SK-N-SH (cell line): ENCODE measurements at regions not wholly inside any gene's neighbourhood (a gene's known extent, or its start where the extent isn't known, plus 50 kb on each side); places are given as distances from the start of the nearest gene placed in this dataset.

Experiments
- CTCF ChIA-PET: fragments of 300-600, 350-600 bp; formaldehyde crosslinking; extraction: SDS; loops from one replicate; lab custom pipeline; 2021; lab: Yijun Ruan, JAX
- POLR2A ChIA-PET: fragments of 350-600 bp; sonication (Branson Sonifier 250); formaldehyde crosslinking; extraction: SDS; loops from one replicate; lab custom pipeline; 2020; ENCODE audit warnings: antibody characterized with exemption, inconsistent platforms; lab: Yijun Ruan, JAX
- DNase-seq: peaks from one replicate; pipeline ENCODE4 v3.0.0; 2012
- H2AFZ ChIP-seq: fragments of 200-600 bp; sonication (generic); 2 replicates; pipeline ENCODE4 v1.8.1; 2016; ENCODE audit warnings: antibody characterized with exemption, mild to moderate bottlenecking, low read depth
- H3F3A ChIP-seq: fragments of 200-600 bp; sonication (generic); replicated peaks from 2 replicates; pipeline ENCODE3; 2016; ENCODE audit warnings: antibody characterized with exemption, mild to moderate bottlenecking; ENCODE audit not compliant: insufficient read depth
- H3K27ac ChIP-seq, 2 experiments: fragments of 200-500 bp in 1 of 2; fragments of 200-600 bp in 1 of 2; sonication (Bioruptor generic) in 1 of 2; sonication (generic), shearing (Covaris generic) in 1 of 2; 2 replicates each; pipeline versions ENCODE4 v1.5.1 to v1.6.1; 2014 to 2016; ENCODE audit warnings: low read depth in 2 of 2, inconsistent platforms in 1 of 2, low read length in 1 of 2, mild to moderate bottlenecking in 1 of 2, mixed read lengths in 1 of 2
- H3K27me3 ChIP-seq: fragments of 200-600 bp; sonication (generic), shearing (Covaris generic); 2 replicates; pipeline ENCODE4 v1.6.1; 2016; ENCODE audit warnings: mixed run types; ENCODE audit not compliant: insufficient read depth
- H3K36me3 ChIP-seq, 2 experiments: fragments of 200-500 bp in 1 of 2; fragments of 200-600 bp in 1 of 2; sonication (Bioruptor generic) in 1 of 2; sonication (generic) in 1 of 2; replicated peaks in 1 of 2; 2 replicates each; pipeline versions ENCODE3 to v1.5.1; 2014 to 2016; ENCODE audit warnings: low read length in 1 of 2, mild to moderate bottlenecking in 1 of 2; ENCODE audit not compliant: insufficient read depth in 2 of 2, control insufficient read depth in 1 of 2
- H3K4me1 ChIP-seq, 2 experiments: fragments of 200-500 bp in 1 of 2; fragments of 200-600 bp in 1 of 2; sonication (Bioruptor generic) in 1 of 2; sonication (generic), shearing (Covaris generic) in 1 of 2; 2 replicates each; pipeline versions ENCODE4 v1.5.1 to v1.6.1; 2014 to 2016; ENCODE audit warnings: low read depth in 1 of 2, low read length in 1 of 2, mixed run types in 1 of 2; ENCODE audit not compliant: insufficient read depth in 2 of 2, control insufficient read depth in 1 of 2
- H3K4me2 ChIP-seq: fragments of 200-600 bp; sonication (generic), shearing (Covaris generic); 2 replicates; pipeline ENCODE4 v1.6.1; 2017; ENCODE audit warnings: mixed run types
- H3K4me3 ChIP-seq, 2 experiments: fragments of 200-500 bp in 1 of 2; fragments of 200-600 bp in 1 of 2; sonication (Bioruptor generic) in 1 of 2; sonication (generic), shearing (Covaris generic) in 1 of 2; 2 replicates each; pipeline versions ENCODE4 v1.5.1 to v1.8.1; 2014 to 2016; ENCODE audit warnings: low read depth in 2 of 2, inconsistent platforms in 1 of 2, low read length in 1 of 2, mild to moderate bottlenecking in 1 of 2, mixed read lengths in 1 of 2, moderate library complexity in 1 of 2
- H3K79me2 ChIP-seq: fragments of 200-600 bp; sonication (generic); 2 replicates; pipeline ENCODE4 v1.8.1; 2017; ENCODE audit warnings: mild to moderate bottlenecking; ENCODE audit not compliant: insufficient read depth
- H3K9ac ChIP-seq: fragments of 200-600 bp; sonication (generic); 2 replicates; pipeline ENCODE4 v1.6.1; 2017; ENCODE audit warnings: mixed run types
- H3K9me2 ChIP-seq: fragments of 200-600 bp; sonication (generic); 2 replicates; pipeline ENCODE4 v1.6.1; 2017; ENCODE audit warnings: mixed run types
- H3K9me3 ChIP-seq: fragments of 200-600 bp; sonication (generic); 2 replicates; pipeline ENCODE4 v1.6.1; 2017; ENCODE audit warnings: mixed run types, mild to moderate bottlenecking, moderate library complexity
- H4K20me1 ChIP-seq: fragments of 200-600 bp; sonication (generic); 2 replicates; pipeline ENCODE4 v1.6.1; 2017; ENCODE audit warnings: mild to moderate bottlenecking, mixed run types; ENCODE audit not compliant: insufficient read depth
- FOXM1 ChIP-seq: IDR thresholded peaks from 2 replicates; pipeline ENCODE4 v1.4.0; 2012; ENCODE audit warnings: low read depth, mild to moderate bottlenecking
- GATA2 ChIP-seq: sonication (generic); formaldehyde crosslinking; IDR thresholded peaks from 2 replicates; pipeline ENCODE4 v1.5.0; 2020; ENCODE audit warnings: mild to moderate bottlenecking, missing genetic modification reagents
- JUND ChIP-seq: IDR thresholded peaks from 2 replicates; pipeline ENCODE4 v1.4.0; 2012
- NRF1 ChIP-seq: IDR thresholded peaks from 2 replicates; pipeline ENCODE4 v1.6.1; 2012; ENCODE audit warnings: low read depth, mild to moderate bottlenecking, low read length
- RAD21 ChIP-seq: IDR thresholded peaks from 2 replicates; pipeline ENCODE4 v1.6.1; 2012; ENCODE audit warnings: mild to moderate bottlenecking, low read length
- RCOR1 ChIP-seq: fragments of 150-350 bp; IDR thresholded peaks from 2 replicates; pipeline ENCODE4 v1.6.1; 2017; ENCODE audit warnings: antibody characterized with exemption, low read length
- WGBS: methylation state at CpG from one replicate; pipeline ENCODE4 v1.1.6; 2017; ENCODE audit warnings: low lambda C conversion rate; 5-methylcytosine and 5-hydroxymethylcytosine counted together
- TF ChIP-seq, protein P1 (sequence below): fragments of 200-600 bp; sonication (generic); IDR thresholded peaks from 2 replicates; pipeline ENCODE4 v1.6.1; 2017; ENCODE audit warnings: antibody characterized with exemption, mild to moderate bottlenecking, moderate library complexity
- TF ChIP-seq, protein P2 (sequence below): fragments of 150-350 bp; IDR thresholded peaks from 2 replicates; pipeline ENCODE4 v1.6.1; 2017; ENCODE audit warnings: antibody characterized with exemption, low read length, low read depth, borderline replicate concordance
- TF ChIP-seq, protein P3 (sequence below): IDR thresholded peaks from 2 replicates; pipeline ENCODE4 v1.6.1; 2012; ENCODE audit warnings: mild to moderate bottlenecking, low read depth, low read length, moderate library complexity
- TF ChIP-seq, protein P4 (sequence below): fragments of 150-350 bp; IDR thresholded peaks from 2 replicates; pipeline ENCODE4 v1.6.1; 2016; ENCODE audit warnings: mild to moderate bottlenecking, low read depth, low read length
- TF ChIP-seq, protein P5 (sequence below): IDR thresholded peaks from 2 replicates; pipeline ENCODE4 v1.4.0; 2012; ENCODE audit warnings: low read depth

DNA sequence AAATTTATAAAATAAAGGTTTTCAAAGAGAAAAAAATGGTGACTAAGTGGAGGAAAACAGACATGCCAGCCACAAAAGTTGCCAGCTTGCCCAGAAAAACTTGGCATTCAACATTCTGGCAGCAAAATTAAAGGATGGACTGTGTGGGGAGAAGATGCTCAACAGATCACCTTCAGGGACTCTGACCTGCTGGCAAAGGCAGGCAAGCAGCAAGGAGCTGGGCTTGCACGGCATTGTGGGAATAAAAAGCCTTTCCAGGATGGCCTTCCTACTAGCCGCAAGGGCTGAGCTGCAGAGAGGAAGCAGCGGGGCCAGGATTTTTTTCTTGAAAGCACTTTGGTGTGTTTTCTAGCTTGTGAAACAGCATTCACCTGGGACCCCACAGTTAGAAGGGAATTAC lies 101.9 kb upstream of the CACNA2D3 start:
- no peak for DNase-seq
- Histone ChIP-seq H3K27me3 (no peaks in the 10 kb centered on the region), H2AFZ (no peak overlapping the region), H3K4me2 (no peak overlapping the region), H4K20me1 (no peaks in the 10 kb centered on the region), H3K9ac (no peak overlapping the region), H3K9me2 (no peaks in the 10 kb centered on the region), H3K4me3 (no peak overlapping the region), H3K36me3 (no peaks in the 10 kb centered on the region)
- no peak for TF ChIP-seq FOXM1
- TF ChIP-seq NRF1 = no peak
- no peak for TF ChIP-seq GATA2 (CRISPR knock-in tag)
- TF ChIP-seq, protein P1, sequence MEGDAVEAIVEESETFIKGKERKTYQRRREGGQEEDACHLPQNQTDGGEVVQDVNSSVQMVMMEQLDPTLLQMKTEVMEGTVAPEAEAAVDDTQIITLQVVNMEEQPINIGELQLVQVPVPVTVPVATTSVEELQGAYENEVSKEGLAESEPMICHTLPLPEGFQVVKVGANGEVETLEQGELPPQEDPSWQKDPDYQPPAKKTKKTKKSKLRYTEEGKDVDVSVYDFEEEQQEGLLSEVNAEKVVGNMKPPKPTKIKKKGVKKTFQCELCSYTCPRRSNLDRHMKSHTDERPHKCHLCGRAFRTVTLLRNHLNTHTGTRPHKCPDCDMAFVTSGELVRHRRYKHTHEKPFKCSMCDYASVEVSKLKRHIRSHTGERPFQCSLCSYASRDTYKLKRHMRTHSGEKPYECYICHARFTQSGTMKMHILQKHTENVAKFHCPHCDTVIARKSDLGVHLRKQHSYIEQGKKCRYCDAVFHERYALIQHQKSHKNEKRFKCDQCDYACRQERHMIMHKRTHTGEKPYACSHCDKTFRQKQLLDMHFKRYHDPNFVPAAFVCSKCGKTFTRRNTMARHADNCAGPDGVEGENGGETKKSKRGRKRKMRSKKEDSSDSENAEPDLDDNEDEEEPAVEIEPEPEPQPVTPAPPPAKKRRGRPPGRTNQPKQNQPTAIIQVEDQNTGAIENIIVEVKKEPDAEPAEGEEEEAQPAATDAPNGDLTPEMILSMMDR = no peak
- TF ChIP-seq, protein P2, sequence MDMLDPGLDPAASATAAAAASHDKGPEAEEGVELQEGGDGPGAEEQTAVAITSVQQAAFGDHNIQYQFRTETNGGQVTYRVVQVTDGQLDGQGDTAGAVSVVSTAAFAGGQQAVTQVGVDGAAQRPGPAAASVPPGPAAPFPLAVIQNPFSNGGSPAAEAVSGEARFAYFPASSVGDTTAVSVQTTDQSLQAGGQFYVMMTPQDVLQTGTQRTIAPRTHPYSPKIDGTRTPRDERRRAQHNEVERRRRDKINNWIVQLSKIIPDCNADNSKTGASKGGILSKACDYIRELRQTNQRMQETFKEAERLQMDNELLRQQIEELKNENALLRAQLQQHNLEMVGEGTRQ = no peak
- no peak for TF ChIP-seq RCOR1
- TF ChIP-seq, protein P3, sequence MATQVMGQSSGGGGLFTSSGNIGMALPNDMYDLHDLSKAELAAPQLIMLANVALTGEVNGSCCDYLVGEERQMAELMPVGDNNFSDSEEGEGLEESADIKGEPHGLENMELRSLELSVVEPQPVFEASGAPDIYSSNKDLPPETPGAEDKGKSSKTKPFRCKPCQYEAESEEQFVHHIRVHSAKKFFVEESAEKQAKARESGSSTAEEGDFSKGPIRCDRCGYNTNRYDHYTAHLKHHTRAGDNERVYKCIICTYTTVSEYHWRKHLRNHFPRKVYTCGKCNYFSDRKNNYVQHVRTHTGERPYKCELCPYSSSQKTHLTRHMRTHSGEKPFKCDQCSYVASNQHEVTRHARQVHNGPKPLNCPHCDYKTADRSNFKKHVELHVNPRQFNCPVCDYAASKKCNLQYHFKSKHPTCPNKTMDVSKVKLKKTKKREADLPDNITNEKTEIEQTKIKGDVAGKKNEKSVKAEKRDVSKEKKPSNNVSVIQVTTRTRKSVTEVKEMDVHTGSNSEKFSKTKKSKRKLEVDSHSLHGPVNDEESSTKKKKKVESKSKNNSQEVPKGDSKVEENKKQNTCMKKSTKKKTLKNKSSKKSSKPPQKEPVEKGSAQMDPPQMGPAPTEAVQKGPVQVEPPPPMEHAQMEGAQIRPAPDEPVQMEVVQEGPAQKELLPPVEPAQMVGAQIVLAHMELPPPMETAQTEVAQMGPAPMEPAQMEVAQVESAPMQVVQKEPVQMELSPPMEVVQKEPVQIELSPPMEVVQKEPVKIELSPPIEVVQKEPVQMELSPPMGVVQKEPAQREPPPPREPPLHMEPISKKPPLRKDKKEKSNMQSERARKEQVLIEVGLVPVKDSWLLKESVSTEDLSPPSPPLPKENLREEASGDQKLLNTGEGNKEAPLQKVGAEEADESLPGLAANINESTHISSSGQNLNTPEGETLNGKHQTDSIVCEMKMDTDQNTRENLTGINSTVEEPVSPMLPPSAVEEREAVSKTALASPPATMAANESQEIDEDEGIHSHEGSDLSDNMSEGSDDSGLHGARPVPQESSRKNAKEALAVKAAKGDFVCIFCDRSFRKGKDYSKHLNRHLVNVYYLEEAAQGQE = no peak
- TF ChIP-seq, protein P4, sequence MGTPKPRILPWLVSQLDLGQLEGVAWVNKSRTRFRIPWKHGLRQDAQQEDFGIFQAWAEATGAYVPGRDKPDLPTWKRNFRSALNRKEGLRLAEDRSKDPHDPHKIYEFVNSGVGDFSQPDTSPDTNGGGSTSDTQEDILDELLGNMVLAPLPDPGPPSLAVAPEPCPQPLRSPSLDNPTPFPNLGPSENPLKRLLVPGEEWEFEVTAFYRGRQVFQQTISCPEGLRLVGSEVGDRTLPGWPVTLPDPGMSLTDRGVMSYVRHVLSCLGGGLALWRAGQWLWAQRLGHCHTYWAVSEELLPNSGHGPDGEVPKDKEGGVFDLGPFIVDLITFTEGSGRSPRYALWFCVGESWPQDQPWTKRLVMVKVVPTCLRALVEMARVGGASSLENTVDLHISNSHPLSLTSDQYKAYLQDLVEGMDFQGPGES = no peak
- TF ChIP-seq JUND = no peak
- TF ChIP-seq, protein P5, sequence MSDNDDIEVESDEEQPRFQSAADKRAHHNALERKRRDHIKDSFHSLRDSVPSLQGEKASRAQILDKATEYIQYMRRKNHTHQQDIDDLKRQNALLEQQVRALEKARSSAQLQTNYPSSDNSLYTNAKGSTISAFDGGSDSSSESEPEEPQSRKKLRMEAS = no peak
- TF ChIP-seq RAD21 = no peak
- TF ChIP-seq, all 33 proteins: peak for 0
- H3K79me2 ChIP-seq = no peaks in the 10 kb centered on the region
- 41% methylated on average over 3 of the region's 3 CpGs for WGBS
- POLR2A ChIA-PET = no interaction called here
- CTCF ChIA-PET = no interaction called here
- H3K9me3 ChIP-seq = no peaks in the 10 kb centered on the region
- no peak overlapping the region for H3K27ac ChIP-seq
- no peaks in the 10 kb centered on the region for H3F3A ChIP-seq
- no peaks in the 10 kb centered on the region for H3K4me1 ChIP-seq
